K562 (cell line): ENCODE measurements at regions not wholly inside any gene's neighbourhood (a gene's known extent, or its start where the extent isn't known, plus 50 kb on each side); places are given as distances from the start of the nearest gene placed in this dataset.

Source experiments
- ATAC-seq: fragments of 200-7000 bp; cut with Tn5 transposase; 3 replicates; pipeline ENCODE4 v1.9.1; 2020; ENCODE audit warnings: moderate library complexity
- BruUV-seq: library from RNA; stranded (reverse); fragments of 400-500 nt; replicated peaks from 2 replicates; lab custom pipeline; 2021; lab: Mats Ljungman, UMichigan
- CTCF ChIA-PET: fragments of 300-600 bp; formaldehyde crosslinking; extraction: SDS; loops from one replicate; lab custom pipeline; 2021; ENCODE audit warnings: low intra/inter-chr PET ratio; lab: Yijun Ruan, JAX
- POLR2A ChIA-PET: fragments of 300-600, 350-650 bp; sonication (Branson Sonifier 250); formaldehyde crosslinking; extraction: SDS; loops from one replicate; lab custom pipeline; 2021; ENCODE audit warnings: antibody characterized with exemption, inconsistent platforms; lab: Yijun Ruan, JAX
- DNase-seq, 4 experiments: peaks; one replicate each; pipeline versions ENCODE4 v3.0.0 to v3.0.0-alpha.2; 2011 to 2018; ENCODE audit warnings: low spot score in 3 of 4, mixed read lengths in 3 of 4; ENCODE audit errors: extremely low read depth in 1 of 4
- FAIRE-seq: peaks from 2 replicates; lab custom pipeline; 2011; peaks lifted over from hg19 to GRCh38; lab: Jason Lieb, UNC
- H2AFZ ChIP-seq: 2 replicates; pipeline ENCODE4 v1.6.0; 2011; ENCODE audit warnings: low read depth, low read length, control low read depth, inconsistent platforms
- H3K27ac ChIP-seq: fragments of 200-600 bp; 3 replicates; pipeline ENCODE4 v1.8.0; 2011; ENCODE audit warnings: low read depth, mild to moderate bottlenecking, control low read depth, inconsistent platforms, low read length, moderate library complexity, mixed read lengths; ENCODE audit errors: extremely low read depth
- H3K27me3 ChIP-seq, 2 experiments: fragments of 300-600 bp in 1 of 2; 2 replicates in 1 of 2; 3 replicates in 1 of 2; pipeline versions ENCODE4 v1.6.0 to v1.8.0; 2011; ENCODE audit warnings: inconsistent platforms in 2 of 2, low read length in 2 of 2, mild to moderate bottlenecking in 1 of 2, mixed read lengths in 1 of 2, moderate library complexity in 1 of 2; ENCODE audit not compliant: control insufficient read depth in 2 of 2, insufficient read depth in 2 of 2
- H3K36me3 ChIP-seq: fragments of 300-600 bp; 3 replicates; pipeline ENCODE4 v1.8.0; 2011; ENCODE audit warnings: mild to moderate bottlenecking, low read length, inconsistent platforms; ENCODE audit not compliant: control insufficient read depth, insufficient read depth
- H3K4me1 ChIP-seq, 2 experiments: fragments of 200-600 bp in 1 of 2; replicated peaks in 1 of 2; 2 replicates in 1 of 2; 3 replicates in 1 of 2; pipeline versions ENCODE4 v1.5.1 to v1.8.0; 2011; ENCODE audit warnings: inconsistent platforms in 2 of 2, low read length in 2 of 2, mild to moderate bottlenecking in 1 of 2, mixed read lengths in 1 of 2, moderate library complexity in 1 of 2; ENCODE audit not compliant: control insufficient read depth in 2 of 2, insufficient read depth in 2 of 2
- H3K4me2 ChIP-seq: 2 replicates; pipeline ENCODE4 v1.6.1; 2011; ENCODE audit warnings: low read length, control low read depth, inconsistent platforms, mixed read lengths; ENCODE audit not compliant: insufficient read depth
- H3K4me3 ChIP-seq: fragments of 200-600 bp; sonication (generic), shearing (Covaris generic); 2 replicates; pipeline ENCODE4 v1.5.1; 2016; ENCODE audit warnings: control low read depth, inconsistent platforms
- H3K79me2 ChIP-seq: fragments of 200-600 bp; 3 replicates; pipeline ENCODE4 v1.8.0; 2011; ENCODE audit warnings: low read length, inconsistent platforms; ENCODE audit not compliant: control insufficient read depth, insufficient read depth
- H3K9ac ChIP-seq, 2 experiments: 2 replicates each; pipeline versions ENCODE4 v1.6.0 to v1.6.1; 2011; ENCODE audit warnings: low read depth in 2 of 2, low read length in 2 of 2, control low read depth in 1 of 2, inconsistent platforms in 1 of 2, mild to moderate bottlenecking in 1 of 2, mixed read lengths in 1 of 2; ENCODE audit not compliant: insufficient read depth in 1 of 2
- H3K9me1 ChIP-seq: one replicate; pipeline ENCODE4 v1.6.0; 2011; ENCODE audit warnings: inconsistent platforms, mild to moderate bottlenecking, low read length, moderate library complexity; ENCODE audit not compliant: control insufficient read depth, insufficient read depth
- H3K9me3 ChIP-seq: replicated peaks from 2 replicates; pipeline ENCODE4 v1.5.1; 2011; ENCODE audit warnings: low read depth, low read length, inconsistent platforms; ENCODE audit not compliant: control insufficient read depth, insufficient read depth
- H4K20me1 ChIP-seq: replicated peaks from 2 replicates; pipeline ENCODE4 v1.6.1; 2011; ENCODE audit warnings: low read length, inconsistent platforms, mixed read lengths; ENCODE audit not compliant: control insufficient read depth, insufficient read depth
- ATF4 ChIP-seq: fragments of 450-650 bp; formaldehyde crosslinking; IDR thresholded peaks from 2 replicates; pipeline ENCODE4 v1.4.0; 2022; ENCODE audit warnings: mild to moderate bottlenecking, moderate library complexity
- CEBPG ChIP-seq, 3 experiments: fragments of 200-800 bp in 1 of 3; sonication (Bioruptor generic) in 1 of 3; sonication (generic) in 1 of 3; formaldehyde crosslinking in 1 of 3; IDR thresholded peaks in 2 of 3; conservative IDR thresholded peaks in 1 of 3; 2 replicates each; pipeline versions ENCODE4 v1.6.1 to v1.8.0; 2016 to 2022; ENCODE audit warnings: missing compliant biosample characterization in 2 of 3, missing genetic modification characterization in 2 of 3, mild to moderate bottlenecking in 1 of 3, missing genetic modification reagents in 1 of 3
- NFATC3 ChIP-seq: fragments of 450-650 bp; IDR thresholded peaks from 2 replicates; pipeline ENCODE4 v1.6.1; 2017; ENCODE audit warnings: mild to moderate bottlenecking
- NFRKB ChIP-seq: fragments of 450-650 bp; IDR thresholded peaks from 2 replicates; pipeline ENCODE4 v1.6.1; 2016; ENCODE audit warnings: low read depth
- TGIF2 ChIP-seq: sonication (generic); formaldehyde crosslinking; IDR thresholded peaks from 2 replicates; pipeline ENCODE4 v1.8.1; 2022; ENCODE audit warnings: mild to moderate bottlenecking, missing genetic modification reagents, moderate library complexity
- TSC22D4 ChIP-seq: fragments of 450-650 bp; IDR thresholded peaks from 2 replicates; pipeline ENCODE4 v1.6.1; 2016; ENCODE audit warnings: missing genetic modification characterization, missing biosample characterization, control low read depth
- VEZF1 ChIP-seq: fragments of 200-800 bp; sonication (Bioruptor generic); IDR thresholded peaks from 2 replicates; pipeline ENCODE4 v1.6.1; 2017; ENCODE audit warnings: missing genetic modification characterization, missing compliant biosample characterization
- ZFP36 ChIP-seq: fragments of 150-350 bp; IDR thresholded peaks from 2 replicates; pipeline ENCODE4 v1.6.1; 2018; ENCODE audit warnings: low read length, low read depth; ENCODE audit not compliant: partially characterized antibody
- ZNF3 ChIP-seq: fragments of 250-450 bp; sonication (Bioruptor Pico); IDR thresholded peaks from 2 replicates; pipeline ENCODE4 v1.5.0; 2021; ENCODE audit warnings: mild to moderate bottlenecking, moderate library complexity
- ZNF318 ChIP-seq, 2 experiments: fragments of 450-650 bp; IDR thresholded peaks; 2 replicates each; pipeline ENCODE4 v1.6.1; 2016; ENCODE audit warnings: mild to moderate bottlenecking in 2 of 2, borderline replicate concordance in 1 of 2, low read depth in 1 of 2, moderate library complexity in 1 of 2
- ZNF717 ChIP-seq: fragments of 250-450 bp; sonication (Bioruptor Pico); IDR thresholded peaks from 2 replicates; pipeline ENCODE4 v1.5.0; 2021
- WGBS: fragments of 100-300 bp; shearing (Covaris generic); methylation state at CpG from one replicate; pipeline ENCODE4 v1.1.6; 2016; ENCODE audit warnings: low coverage, mixed read lengths; ENCODE audit not compliant: insufficient coverage; ENCODE audit errors: missing lambda C conversion rate; 5-methylcytosine and 5-hydroxymethylcytosine counted together
- in situ Hi-C: fragments of 300-500 bp; cut with MboI; formaldehyde crosslinking; loops from 4 replicates; pipeline ENCODE4 v1.15.0; 2018; ENCODE audit warnings: inconsistent platforms, mixed read lengths
- intact Hi-C: fragments of 100-400 bp; cut with micrococcal nuclease; formaldehyde crosslinking; loops from 2 replicates; pipeline ENCODE4 v1.14.2; 2022

GRCh38 chr21:35681946-35682345 lies 378.4 kb downstream of the SETD4 start (continued):
- no peak for TF ChIP-seq ZNF318 (IDR thresholded peaks at IDR 0.05; ENCODE audit: borderline replicate concordance in 1 of 2, low read depth in 1 of 2)
- no peak for TF ChIP-seq ZNF3 (CRISPR knock-in tag)

- ChIA-PET POLR2A (no interaction called here), CTCF (no interaction called here)
- 0% methylated on average over 2 of the region's 2 CpGs for WGBS
- no peak for TF ChIP-seq TGIF2 (CRISPR knock-in tag)
- TF ChIP-seq ZFP36 = no peak
- no peak for TF ChIP-seq ZNF717 (CRISPR knock-in tag)
- no peak for TF ChIP-seq NFATC3
- no peak for TF ChIP-seq NFRKB
- 0 out of 2 replicates have a peak, but pooled peaks have one; percentile 35 for TF ChIP-seq ATF4 (CRISPR knock-in tag)
- TF ChIP-seq VEZF1 = no peak
- TF ChIP-seq CEBPG (CRISPR knock-in tag; IDR thresholded peaks at IDR 0.05) = no peak
- TF ChIP-seq CEBPG (tag; conservative IDR thresholded peaks at IDR 0.05 in 1 of 2, IDR thresholded peaks at IDR 0.05 in 1 of 2) = 0 out of 4 replicates have a peak, but pooled peaks of 1 of the 2 experiments have one; percentile 35
- TF ChIP-seq TSC22D4 = no peak
These were observed 381.2 kb downstream of the SETD4 start for GRCh38 chr21:35679076-35679475.

More at GRCh38 chr21:35679076-35679475, 381.2 kb downstream of the SETD4 start:
- Histone ChIP-seq H3K4me3 (no peak overlapping the region), H3K9ac (no peak overlapping the region), H3K4me2 (no peak overlapping the region), H3K27ac (no peak overlapping the region), H2AFZ (no peak overlapping the region), H3K27me3 (peaks cover 3 to 21% of the 10 kb centered on the region in 2 experiments; a peak in 4 of 5 replicates), H3K9me1 (no peaks in the 10 kb centered on the region), H3K79me2 (no peaks in the 10 kb centered on the region), H4K20me1 (no peaks in the 10 kb centered on the region), H3K4me1 (no peaks in the 10 kb centered on the region), H3K36me3 (no peaks in the 10 kb centered on the region), H3K9me3 (no peaks in the 10 kb centered on the region)
- in situ Hi-C loops = no loop called here
- no peak for DNase-seq
- BruUV-seq = no TSS peak
- intact Hi-C loops = no loop called here
- no peak for ATAC-seq
- no peak for FAIRE-seq
